Right renal pelvis (tissue), 4 donors: ENCODE measurements at regions not wholly inside any gene's neighbourhood (a gene's known extent, or its start where the extent isn't known, plus 50 kb on each side); places are given as distances from the start of the nearest gene placed in this dataset.

Experiments used
- DNase-seq, 4 donors: peaks; one replicate each; pipeline ENCODE4 v3.0.0-alpha.2; 2013; ENCODE audit warnings: low read depth in 4 of 4, low spot score in 3 of 4, missing footprints in 1 of 4

- DNase-seq, result peak in 3 of 4 donors; percentile 20 to 35 (median 28)
Observed at GRCh38 chr12:97404543-97404942, 58.1 kb upstream of the RMST start.

DNA sequence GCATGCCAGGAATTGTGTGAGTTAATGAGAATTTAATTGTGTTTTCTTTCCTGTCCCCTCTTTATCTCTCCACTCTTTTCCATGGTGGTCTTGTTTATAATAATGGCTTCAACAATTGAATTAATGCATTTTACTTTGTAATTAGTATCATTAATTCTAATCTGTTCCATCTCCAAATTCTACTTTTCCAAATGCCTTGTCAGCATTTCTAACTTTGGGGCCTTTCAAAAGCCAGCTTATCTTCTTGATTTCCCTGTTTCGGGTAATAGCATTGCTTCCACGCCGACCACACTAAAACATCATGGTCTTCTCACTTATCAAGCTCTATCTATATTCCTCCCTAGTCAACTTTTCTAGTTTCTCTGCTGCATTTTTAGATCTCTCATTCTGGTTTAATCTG lies 54.2 kb upstream of the RMST start:
- no peak for DNase-seq

DNA sequence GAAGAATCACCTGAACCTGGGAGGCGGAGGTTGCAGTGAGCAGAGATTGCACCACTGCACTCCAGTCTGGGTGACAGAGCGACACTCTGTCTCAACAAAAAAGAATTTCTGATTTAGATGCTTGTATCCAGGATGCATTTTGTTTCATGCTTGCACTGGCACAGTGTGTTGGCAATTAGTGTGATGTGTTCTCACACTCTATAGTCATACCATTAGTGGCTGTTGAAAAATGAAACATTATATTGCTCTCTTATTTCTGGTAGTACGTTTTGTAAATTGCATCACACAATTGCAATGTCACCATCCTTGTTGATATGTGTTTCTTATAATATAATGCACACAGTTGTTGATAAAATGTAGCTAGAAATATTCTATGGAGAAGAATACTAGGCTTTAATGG lies 51.3 kb upstream of the RMST start:
- DNase-seq, result no peak
